ENCODE measurements at regions not wholly inside any gene's neighbourhood (a gene's known extent, or its start where the extent isn't known, plus 50 kb on each side); places are given as distances from the start of the nearest gene placed in this dataset.
"Not testable (repeated sequence)": the region's sequence is repeated elsewhere in the genome, so short reads cannot be mapped to it uniquely, and the experiment has no call there.

DNA sequence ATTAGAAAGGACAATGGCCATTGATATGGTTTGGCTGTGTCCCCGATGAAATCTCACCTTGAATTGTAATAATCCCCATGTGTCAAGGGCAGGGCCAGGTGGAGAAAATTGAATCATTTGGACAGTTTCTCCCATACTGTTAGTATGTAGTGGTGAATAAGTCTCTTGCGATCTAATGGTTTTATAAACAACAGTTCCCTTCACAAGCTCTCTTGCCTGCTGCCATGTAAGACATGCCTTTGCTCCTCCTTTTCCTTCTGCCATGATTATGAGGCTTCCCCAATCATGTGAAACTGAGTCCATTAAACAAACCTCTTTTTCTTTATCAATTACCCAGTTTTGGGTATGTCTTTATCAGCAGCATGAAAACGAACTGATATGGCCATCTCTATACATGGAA lies 302.7 kb downstream of the SFMBT2 start:
- no peak for DNase-seq

DNA sequence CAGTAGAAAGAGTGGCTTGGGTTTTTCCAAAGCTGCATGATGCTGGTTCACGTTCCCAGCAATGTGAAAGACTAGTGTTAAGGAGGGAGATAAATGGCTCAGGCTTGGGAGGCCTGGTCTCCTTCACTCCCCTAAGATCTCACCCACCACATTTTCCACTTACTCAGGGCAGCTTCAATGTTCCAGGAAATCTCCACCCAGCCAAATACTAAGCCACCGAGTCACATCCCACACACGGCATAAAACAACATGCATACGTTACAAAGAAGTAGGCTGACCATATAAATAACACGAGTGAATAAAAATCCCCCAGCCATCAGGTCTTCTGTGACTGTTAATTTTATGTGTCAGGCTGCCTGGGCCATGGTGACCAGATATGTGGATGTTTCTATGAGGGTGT lies 303.5 kb downstream of the SFMBT2 start:
- DNase-seq = no peak

DNA sequence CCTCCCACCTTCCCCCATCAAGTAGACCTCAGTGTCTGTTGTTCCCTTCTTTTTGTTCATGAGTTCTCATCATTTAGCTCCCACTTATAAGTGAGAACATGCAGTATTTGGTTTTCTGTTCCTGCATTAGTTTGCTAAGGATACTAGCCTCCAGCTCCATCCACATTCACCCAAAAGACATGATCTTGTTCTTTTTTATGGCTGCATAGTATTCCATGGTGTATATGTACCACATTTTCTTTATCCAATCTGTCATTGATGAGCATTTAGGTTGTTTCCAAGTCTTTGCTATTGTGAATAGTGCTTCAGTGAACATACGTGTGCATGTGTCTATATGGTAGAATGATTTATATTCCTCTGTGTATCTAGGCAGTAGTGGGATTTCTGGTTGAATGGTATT lies 306.5 kb downstream of the SFMBT2 start:
- not testable (repeated sequence) for DNase-seq

DNA sequence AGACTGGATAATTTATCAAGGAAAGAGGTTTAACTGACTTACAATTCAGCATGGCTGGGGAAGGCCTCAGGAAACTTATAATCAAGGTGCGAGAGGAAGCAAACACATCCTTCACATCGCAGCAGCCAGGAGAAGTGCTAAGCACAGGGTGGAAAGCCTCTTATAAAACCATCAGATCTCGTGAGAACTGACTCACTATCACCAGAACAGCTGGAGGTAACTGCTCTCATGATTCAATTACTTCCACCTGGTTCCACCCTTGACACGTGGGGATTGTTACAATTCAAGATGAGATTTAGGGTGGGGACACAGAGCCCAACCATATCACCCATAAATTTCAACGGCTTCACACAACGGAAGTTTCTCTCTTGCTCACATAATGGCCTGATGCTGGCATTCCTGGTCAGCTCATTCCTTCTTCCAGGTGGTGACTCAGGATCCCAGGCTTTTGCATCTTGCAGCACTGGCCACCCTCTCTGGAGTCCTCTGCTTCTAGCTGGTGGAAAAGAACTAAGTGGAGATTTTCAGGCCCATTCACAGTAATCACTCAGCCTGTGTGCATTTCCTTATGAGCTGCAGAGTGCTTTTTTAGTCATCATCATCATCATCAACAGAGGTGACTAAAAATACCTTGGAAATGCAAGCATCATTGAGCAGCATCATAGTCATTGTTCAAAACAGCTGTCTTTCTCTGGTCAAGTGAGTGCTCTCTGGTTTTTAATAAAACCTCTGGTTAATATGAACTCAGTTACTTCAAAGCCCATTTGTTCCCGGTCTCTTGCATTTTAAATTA lies 308.1 kb downstream of the SFMBT2 start:
- DNase-seq = no peak

DNA sequence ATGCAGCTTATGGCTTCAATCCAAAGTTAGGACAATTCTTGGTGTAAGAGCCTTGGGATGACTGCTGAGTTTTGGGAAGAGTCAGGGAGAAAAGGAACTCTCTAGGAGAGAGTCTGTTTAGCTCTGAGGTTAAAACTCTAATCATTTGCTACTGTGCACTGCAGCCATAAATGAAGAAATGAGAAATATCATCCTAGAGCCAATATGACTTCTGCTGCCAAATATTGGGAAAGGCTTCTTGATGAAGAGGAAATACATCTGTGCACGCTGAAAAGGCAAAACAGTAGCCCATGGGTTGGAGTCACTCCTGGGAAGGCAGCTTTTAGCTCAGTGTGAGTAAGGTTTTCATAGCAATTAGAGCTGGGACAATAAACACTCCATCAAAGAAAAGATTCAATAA lies 308.8 kb downstream of the SFMBT2 start:
- no peak for DNase-seq

DNA sequence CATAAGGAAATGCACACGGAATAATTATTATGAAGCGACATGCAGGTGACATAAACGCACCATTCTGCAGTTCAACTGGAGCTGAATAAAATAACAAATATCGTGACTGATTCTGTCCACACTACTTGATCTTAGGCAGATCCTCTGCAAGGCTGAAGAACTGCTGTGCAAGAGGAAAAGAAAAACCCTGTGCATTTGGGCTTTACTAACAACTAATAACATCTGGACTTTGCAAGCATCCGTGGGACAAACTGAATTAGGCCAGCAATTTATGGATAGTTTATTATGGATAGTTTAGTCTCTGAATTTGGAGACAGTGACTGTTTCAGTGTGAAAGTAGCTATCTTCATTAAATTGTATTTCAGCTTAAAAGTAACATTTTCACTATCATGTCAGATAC lies 309.4 kb downstream of the SFMBT2 start:
- DNase-seq = no peak

DNA sequence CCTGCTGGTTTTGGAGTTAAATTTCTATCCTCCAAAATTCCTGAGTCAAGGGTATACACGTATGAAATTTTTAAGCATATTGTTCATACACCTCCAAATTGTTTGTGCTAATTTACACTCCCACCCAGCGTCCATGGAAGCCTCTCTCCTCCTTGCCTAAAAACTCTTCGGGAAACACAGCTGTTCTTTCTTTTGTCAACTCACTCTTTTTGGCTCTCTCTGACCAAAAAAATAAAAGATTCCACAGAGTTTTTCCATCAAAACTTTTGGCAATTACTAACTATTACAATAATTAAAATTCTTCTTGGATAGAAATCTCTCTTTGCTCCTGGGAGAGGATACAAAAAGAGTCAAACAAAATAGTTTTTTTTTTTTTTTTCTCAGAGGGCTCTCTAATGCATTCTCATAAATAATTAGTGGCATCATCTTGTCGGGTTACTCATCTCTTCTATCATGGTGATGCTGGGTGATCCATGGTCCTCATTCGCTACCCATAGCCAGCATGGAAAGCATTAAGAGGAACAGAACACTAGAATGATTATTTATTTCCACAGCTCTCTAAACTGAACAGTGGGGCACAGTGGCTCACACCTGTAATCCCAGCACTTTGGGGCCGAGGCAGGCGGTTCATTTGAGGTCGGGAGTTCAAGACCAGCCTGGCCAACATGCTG lies 310.7 kb downstream of the SFMBT2 start:
- DNase-seq = no peak

DNA sequence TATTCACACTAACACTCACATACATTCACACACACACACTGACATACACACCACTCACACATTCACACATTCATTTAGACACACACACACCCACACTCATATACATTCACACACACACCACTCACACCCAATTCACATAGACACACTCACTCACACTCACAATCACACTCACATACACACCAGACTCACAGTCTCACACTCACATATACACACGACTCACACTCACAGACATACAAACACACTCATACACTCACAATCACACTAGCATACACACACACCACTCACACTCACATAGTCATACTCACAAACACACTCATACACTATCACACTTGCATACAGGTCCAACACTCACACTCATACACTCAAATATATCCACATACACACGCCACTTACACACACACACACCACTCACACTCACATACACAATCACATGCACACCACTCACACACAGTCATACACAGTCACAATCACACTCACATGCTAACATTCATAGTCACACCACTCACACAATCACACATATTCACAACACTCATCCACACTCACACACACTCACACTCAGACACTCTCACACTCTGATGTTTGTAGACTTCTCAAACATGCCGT lies 312.6 kb downstream of the SFMBT2 start:
- DNase-seq = no peak

DNA sequence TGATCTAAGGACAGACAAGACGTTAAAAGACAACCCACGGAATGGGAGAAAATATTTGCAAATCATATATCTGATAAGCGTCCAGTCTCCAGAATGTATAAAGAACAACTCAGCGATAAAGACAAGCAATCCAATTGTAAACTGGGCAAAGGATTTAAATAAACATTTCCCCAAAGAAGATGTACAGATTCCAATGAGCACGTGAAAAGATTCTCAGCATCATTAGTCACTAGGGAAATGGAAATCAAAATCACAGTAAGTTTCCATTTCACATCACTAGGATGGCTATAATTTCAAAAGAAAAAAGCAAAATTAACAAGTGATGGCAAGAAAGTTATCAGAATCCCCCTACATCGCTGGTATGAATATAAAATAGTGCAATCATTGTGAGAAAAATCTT lies 316.1 kb downstream of the SFMBT2 start:
- DNase-seq = no peak

DNA sequence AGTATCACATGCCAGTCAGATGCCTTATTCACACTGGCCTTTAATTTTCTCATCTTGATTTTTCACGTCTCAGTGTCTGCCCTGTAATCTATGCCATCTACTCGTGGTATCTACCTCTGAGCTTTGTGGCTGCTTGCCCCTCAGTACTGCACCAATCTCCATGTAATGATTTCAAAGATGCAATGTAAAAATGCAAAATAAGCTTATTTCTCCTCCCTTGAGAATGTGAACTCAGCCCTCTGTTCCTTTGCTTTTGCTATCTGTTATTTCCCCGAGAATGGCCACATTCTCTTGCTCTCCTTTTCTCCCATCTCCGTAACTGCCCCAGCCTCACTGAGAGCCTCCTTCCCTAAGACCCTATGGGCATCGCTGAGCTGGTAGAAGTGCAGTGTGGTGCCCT lies 317.5 kb downstream of the SFMBT2 start:
- no peak for DNase-seq

DNA sequence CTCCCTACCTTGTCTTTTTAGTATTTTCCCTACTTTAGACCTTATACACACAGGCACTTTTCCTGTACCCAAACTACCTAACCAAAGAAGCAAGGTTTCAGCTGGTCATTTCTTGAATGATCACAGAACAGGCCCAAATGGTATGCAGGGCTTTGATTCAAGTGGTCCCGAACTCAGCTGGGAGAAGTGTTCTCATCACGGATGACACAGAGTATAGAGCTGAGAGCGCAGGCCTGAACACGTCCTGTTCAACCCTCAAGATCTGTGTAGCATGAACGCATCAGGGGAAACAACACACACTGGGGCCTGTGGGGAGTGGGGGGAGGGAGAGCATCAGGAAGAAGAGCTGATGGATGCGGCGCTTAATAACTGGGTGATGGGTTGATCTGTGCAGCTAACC lies 318.2 kb downstream of the SFMBT2 start:
- DNase-seq = no peak

DNA sequence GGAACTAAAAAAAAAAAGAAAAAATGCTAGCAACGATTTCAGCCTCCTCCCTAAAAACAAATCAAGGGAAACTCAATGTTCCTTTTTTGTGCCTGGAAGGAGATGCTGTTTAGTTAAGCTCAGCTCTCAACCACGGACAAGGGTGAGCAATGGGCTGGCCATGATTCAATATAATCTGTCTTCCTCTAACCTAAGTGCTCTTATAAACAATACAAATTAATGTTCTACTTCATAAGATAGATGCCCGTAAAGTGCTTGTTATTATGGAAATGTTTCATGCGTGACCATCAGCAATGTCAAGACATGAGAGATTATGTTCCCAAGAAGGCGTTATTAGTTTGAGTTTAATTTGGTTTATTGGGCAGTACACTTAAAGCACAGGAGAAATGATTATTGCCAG lies 320.3 kb downstream of the SFMBT2 start:
- no peak for DNase-seq

DNA sequence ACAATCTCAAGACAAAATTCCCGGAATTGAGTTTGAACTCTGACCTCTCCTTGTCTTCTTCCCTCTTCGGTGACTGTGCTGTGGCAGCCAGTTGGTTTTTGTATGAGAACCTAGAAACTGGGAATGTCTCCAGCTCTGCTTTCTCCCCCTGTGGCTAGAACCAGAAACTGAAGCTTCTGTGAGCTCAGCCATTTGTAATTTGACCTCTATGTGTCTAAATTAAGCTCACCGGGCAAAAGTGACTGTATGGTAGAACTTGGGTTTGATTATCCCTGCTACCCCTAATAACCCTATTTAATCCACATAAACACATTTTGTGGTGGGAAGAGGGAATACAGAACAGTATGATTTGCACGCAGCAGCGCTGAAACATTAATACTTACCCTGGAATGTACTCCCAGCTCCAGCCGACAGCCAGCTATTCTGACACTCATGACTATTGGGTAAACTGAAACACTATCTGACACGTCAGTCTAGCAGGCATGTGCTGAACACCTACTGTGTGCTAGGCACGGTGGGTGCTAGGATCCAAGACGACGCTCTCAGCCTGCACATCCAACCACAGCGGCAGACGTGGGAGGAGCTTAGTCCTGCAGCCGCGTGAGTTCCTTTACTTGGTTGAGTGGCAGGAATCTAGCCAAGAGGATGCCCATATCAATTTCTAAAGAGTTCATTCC lies 324.8 kb downstream of the SFMBT2 start:
- DNase-seq = no peak

DNA sequence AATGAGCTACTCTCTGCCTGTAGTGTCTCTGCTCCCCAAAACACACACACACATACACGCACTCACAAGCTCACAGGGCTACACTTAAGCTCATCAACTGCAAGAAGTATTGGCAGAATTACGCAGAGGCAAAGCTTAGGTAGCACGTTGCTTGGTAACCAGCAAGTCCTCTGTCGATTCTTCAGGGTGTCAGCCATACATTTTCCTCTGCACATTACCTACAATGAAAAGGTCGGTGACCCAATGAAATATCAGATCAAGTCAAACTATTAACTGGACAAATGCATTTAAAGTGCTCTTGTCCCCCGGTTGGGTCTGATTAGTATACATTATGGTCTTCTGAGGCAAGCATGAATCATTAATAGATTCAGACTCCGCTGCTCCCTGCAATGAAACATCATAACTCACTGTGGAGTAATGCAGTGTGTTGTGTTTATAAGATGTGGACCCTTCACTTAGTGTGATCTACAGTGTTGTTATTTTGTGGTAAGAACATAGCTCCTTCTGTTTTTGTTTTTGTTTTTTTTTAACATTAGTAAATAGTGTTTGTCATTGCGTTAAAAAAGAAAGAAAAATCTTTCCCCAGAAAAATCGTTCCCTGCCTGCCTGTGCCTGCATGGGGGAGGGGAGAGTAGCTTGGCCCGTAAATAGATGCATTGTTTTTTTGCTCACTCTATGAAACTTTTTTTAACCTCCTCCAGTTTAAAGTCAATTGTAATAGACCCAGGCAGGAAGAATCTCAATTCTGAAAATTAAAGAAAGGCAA lies 325.5 kb downstream of the SFMBT2 start:
- no peak for DNase-seq

DNA sequence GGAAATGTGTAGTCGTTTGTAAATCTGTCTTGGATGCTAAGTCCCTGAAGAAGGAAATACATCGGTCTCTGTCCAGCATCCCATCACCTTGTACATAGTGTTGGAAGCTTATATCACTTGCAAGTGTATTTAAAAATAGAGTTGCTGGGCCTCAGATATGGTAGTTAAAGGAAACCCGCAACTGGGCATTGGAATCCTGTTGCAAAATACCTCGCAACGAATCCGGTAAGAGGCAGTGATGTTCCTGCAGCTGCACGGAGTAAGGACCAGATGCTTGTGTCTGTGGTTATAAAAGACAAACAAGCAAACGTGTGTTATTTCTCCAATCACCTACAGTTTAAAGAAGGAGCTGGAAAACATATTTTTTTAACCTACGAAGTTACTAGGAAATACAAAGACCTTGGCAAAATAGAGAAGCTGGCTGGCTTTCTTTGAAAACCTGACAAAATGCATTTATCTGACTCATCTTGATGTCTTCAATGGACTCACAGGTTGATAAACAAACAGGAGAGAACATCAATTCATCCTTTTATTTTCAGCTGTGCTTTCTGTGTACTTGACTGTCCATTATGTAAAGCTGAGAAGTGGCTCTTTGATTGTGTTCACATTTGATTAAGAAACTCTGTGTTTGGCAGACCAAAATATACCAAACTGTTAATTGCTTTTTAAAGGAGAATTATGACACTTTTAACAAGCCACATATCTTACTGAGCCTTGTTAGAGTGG lies 326.4 kb downstream of the SFMBT2 start:
- no peak for DNase-seq

DNA sequence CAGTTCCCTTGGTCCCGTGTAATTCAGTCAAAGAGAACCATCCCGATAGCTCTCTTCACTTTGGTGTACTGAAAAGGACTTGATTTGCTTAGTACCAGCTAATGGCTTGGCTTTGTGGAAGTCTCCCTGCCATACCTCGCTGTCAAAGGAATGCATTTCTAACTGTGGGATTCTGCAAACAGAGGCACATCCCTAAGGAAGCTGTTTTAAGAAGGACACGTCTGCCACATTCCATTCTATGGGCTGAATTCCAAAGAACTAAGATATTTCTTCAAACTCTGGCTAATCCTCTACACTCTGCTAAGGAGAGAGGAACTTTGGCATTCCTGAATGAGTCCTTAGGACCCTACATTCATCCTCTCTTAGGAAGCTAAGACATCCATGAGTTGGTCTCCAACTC lies 327.9 kb downstream of the SFMBT2 start:
- DNase-seq = no peak

DNA sequence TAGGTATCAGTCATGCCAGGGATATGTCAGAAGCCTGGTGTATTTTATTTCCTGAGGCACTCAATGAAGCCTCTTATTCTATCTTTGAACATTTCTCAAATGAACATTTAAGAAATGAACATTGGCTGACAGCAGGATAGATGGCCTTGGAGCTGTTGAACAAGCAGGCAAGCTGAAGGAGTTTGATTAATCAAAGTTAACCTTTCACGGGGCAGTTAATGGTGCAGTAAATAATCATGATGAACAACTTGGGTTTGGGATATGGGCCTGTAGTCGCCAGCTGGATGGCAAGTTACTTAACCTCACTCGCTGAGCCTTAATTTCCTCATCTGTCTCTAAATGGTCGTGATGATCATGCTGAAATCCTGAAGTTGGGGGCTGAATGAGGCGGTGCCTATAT lies 333.0 kb downstream of the SFMBT2 start:
- DNase-seq = no peak

DNA sequence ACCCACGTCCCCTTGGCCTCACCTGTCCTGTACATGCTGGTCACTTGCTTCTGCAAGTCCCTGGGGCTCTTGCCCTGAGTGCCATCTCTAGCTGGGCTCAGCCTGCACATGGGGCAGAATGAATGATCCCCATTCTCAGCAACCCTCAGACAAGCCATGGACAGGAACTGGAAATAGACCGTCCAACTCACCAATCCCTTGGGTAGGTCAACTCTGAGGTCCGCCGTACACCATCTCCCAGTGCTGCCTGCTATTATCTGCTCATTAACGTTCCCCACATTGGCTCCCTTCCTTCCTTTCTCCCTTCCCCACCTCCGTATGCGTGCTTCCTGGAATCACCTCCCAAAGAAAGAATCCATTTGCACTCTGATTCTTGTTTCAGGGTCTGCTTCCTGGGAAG lies 335.0 kb downstream of the SFMBT2 start:
- no peak for DNase-seq

DNA sequence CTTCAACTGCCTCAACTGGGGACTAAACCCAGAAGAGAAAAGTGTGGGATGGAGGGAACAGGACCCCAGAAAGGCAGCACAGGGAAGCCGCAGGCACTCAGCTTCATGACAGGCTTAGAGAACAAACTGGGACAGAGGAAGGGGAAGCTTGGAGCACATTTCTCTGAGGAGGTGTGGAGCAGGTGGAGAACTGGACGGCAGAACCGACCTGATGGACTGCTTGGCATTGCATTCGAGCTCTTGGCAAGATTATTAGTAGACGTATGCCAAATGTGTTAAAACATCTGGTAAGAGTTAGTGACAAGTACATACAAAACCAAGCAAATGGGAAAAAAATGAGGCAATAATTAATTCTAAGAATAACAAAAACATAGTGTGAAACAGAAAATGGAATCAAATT lies 335.7 kb downstream of the SFMBT2 start:
- DNase-seq = no peak

DNA sequence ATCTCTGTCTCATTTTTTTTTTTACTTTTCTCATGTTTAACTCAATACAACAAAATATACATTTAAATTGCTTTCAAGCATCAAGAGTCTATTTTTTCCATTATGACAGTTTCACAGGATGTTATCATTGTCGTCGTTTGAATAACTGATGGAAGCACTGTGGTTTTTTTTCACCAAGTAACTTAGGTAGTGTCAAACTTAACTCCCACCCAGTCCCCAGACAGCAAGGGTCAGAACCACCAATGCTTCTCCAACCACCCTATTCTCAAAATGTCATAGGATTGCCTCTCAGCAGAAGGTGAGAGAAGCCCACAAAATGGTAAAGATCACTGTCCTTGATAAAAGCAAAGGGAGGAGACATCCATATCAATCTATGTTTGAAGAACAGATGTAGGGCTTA lies 339.4 kb downstream of the SFMBT2 start:
- DNase-seq = no peak

DNA sequence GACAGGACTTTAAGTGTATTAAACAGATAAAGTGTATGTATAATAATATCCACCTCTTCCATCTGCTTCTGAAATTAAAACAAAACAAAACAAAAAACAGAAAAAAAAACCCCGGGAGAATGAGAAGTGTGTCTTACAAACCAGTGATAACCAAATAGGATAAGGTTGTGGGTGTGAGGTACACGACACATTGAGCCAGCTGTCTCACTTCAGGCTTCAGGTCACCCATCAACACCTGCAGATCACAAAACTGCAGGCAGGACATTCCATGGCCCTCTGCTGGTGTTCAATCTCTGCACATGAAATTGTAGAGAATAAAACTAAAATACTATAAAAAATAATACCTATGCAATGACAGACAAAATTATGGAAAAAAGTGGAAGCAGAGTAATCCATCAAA lies 339.9 kb downstream of the SFMBT2 start:
- peak; percentile 8 for DNase-seq

DNA sequence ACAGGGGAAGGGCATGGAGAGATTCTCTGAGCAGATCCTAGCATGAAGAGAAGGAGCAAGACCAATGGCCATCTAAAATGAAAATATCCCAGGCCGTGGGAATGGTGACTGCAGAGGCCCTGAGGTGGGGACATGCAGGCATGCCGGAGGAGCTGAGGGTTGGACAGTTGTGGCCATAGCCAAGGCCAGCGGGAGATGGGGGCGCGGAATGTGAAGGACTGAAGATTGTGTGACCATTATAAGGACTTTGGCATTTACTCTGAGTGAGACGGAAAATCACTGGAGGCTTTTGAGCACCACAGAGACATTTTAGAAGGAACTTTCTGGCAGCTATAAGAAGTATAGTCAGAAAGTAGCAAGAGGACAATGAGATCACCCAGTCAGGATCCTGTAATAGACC lies 341.1 kb downstream of the SFMBT2 start:
- DNase-seq = no peak
